ENCODE measurements at regions not wholly inside any gene's neighbourhood (a gene's known extent, or its start where the extent isn't known, plus 50 kb on each side); places are given as distances from the start of the nearest gene placed in this dataset.

- TF ChIP-seq TCF12 (IDR thresholded peaks at IDR 0.05; ENCODE audit: low read depth) (no peak), YY1 (IDR thresholded peaks at IDR 0.05; ENCODE audit: low read depth) (no peak), TAF1 (IDR thresholded peaks at IDR 0.05; ENCODE audit: low read depth) (no peak), NFIC (IDR thresholded peaks at IDR 0.05) (no peak), RAD21 (IDR thresholded peaks at IDR 0.05; ENCODE audit: low read depth) (no peak), TEAD4 (IDR thresholded peaks at IDR 0.05) (no peak), CEBPB (IDR thresholded peaks at IDR 0.05) (no peak), FOXM1 (IDR thresholded peaks at IDR 0.05; ENCODE audit: borderline replicate concordance, low read depth) (no peak)
These were observed 337.0 kb downstream of the OMA1 start for GRCh38 chr1:58209575-58209974.

All from Ishikawa (cell line).